NCI-H2107 treated with DMSO at 0.1 percent for 48 hours (cell line): ENCODE measurements at regions not wholly inside any gene's neighbourhood (a gene's known extent, or its start where the extent isn't known, plus 50 kb on each side); places are given as distances from the start of the nearest gene placed in this dataset.
"Not testable (repeated sequence)": the region's sequence is repeated elsewhere in the genome, so short reads cannot be mapped to it uniquely, and the experiment has no call there.

Experiments used
- DNase-seq: peaks from one replicate; lab custom pipeline; 2025; ENCODE audit not compliant: unreplicated experiment; lab: John Stamatoyannopoulos, UW

DNA sequence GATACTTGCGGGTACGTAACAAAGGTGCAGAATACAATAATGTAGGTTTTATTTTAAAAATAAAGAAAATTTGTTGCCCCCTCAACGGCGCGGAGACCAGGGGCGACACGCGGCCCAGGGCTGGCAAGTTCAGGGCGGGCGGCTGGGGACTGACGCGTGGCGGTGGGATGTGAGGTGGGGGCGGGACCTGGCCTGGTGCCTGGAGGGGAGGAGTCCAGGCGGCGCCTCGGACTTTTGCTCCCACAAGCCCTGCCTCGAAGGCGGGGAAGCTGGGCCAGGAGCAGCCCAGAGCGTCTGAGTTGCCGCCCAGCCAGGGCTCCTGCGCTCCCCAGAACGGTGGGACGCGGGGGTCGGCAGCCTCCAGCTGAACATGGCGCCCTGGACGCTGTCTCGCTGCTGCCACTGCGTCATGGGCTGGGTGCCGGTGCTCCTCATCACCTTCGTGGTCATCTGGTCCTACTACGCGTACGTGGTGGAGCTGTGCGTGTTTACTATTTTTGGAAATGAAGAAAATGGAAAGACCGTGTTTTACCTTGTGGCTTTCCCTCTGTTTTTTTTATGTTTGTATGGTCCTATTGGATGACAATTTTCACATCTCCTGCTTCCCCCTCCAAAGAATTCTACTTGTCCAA is 1122.8 kb upstream of the ATXN8OS start:
- no peak for DNase-seq

DNA sequence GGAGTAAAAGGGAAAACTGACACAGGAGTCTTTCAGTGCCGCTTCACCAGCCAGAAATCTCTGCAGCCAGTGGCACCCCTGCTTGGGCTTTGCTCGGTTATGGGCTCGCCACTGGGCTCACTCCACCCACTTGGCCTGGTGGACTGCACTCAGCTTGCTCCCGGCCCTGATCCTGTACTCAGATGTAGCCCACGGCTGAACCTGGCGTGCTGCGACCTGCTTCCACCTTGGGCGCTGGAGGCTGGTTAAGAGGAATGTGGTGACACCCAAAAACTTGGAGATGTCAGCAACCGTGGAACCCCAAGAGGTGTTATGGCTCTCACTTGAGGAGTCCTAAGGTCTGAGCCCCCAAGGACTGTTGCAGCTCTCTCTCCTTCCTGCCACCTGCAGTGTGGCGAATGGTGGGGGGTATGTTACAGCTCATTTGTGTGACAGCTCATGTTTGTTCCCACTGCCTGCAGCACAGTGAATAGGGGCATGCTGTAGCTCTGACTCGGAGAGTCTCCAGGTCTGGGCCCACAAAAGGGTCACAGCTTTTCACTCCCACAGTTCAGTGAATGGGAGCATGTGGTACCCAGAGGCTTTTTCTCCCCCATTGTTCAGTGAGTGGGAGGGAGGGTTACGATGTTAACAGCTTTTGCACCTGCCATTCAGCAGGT is 1124.5 kb upstream of the ATXN8OS start:
- no peak for DNase-seq

DNA sequence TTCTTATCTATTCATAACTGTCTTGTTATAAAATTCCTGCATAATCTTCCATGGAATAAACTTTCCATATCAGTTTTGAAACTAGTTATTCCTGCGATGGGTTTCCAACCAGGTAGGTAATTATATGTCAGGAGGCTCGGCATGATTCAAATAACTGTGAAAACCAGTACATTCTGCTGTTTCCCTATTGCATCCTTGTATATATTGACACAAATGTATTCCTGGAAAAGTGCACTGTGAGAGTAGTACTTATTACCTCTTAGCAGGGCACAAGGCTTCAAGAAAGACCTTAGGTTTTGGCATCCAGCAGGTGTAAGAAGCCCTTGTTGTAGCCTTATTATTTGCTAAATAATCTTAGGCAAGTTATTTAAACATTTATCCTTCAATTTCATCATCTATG is 1131.3 kb upstream of the ATXN8OS start:
- no peak for DNase-seq

DNA sequence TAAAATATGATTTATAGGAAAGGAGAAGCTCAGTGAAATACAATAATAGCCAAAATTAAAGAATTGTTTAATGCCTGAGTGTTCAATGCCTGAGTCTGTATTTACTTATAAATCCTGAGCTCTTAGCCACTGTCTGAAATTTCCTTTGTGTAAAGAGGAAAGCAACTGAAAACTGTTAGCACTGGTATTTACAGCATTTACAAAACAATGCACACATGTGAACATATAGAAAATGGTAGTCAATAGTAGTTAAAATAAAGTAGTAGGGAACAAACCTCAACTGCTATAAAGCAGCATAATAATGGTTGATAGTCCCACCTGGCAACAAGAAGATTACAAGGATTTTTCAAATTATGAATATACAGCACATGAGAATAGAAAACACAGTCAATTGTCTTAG is 1137.1 kb upstream of the ATXN8OS start:
- DNase-seq, result no peak

DNA sequence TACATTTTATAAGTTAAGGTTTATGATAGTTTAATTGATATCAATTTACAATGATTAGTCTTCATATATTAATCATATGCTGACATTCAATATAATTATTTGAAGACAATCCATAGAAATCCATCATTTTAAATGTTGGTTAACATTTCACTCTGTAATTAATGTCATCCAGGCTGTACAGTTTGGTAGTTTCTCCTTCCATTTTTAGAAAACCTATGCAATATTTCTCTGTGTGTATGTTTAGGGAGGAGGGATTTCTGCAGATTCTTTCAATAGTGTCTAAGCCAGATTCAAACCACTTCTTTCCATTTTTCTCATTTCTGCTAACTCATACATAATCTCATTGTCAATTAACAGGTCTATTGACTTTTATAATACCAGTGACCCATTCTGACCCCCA is 1159.0 kb upstream of the ATXN8OS start:
- DNase-seq, result no peak

DNA sequence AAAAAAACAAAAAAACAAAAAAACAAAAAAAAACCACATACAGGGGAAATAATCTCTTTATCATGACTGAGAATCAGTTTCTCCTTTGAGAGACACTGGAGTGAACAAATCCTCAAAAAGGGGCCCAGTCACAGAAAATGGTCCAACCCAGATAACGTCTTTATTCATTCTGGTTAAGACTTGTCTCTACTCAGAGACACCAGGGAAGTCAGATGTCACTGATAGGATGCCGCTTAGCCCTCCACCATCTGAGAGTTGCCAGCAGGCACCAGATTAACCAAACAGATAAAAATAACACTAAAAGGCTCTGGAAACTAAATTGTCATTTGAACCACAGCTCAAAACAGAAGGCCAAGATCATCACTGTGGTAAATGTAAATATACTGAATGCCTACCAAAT is 1163.4 kb upstream of the ATXN8OS start:
- no peak for DNase-seq

DNA sequence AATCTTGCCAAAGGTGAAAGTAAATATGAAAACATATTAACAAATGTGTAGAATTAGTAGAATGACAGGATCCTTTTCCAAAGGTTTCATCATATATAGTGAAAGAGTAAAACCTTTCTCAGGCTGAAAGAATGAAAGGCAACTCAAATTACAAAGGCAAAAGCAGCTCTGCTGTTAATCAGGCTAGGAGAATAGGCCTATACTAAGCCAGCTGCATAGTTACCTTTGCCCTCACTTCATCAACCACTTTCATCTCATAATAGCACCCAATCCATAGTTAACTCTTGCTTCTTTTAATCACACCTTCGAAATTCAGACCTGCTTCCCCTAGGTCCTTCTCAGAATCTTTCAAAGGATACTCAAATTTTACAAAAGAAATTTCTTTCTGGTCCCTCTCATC is 1167.6 kb upstream of the ATXN8OS start:
- DNase-seq, result no peak

DNA sequence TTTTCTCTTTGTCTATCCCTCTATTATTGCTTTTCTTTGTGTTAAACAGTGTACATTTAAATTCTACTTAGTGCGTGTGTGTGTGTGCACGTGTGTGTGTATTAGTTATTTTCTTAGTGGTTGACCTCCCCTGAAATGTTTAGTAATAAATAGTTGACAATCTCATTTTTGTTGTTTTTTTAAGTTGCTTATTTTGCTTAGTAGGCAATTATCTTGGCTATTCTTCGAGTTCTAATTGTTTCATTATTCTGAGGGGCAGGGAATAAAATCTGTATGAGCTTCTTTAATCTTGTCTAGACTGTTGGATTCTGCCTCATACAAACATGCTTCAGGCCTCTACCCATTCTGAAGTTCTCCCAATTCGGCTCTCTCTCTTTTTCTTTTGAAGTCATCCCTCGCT is 1169.0 kb upstream of the ATXN8OS start:
- DNase-seq, result no peak

DNA sequence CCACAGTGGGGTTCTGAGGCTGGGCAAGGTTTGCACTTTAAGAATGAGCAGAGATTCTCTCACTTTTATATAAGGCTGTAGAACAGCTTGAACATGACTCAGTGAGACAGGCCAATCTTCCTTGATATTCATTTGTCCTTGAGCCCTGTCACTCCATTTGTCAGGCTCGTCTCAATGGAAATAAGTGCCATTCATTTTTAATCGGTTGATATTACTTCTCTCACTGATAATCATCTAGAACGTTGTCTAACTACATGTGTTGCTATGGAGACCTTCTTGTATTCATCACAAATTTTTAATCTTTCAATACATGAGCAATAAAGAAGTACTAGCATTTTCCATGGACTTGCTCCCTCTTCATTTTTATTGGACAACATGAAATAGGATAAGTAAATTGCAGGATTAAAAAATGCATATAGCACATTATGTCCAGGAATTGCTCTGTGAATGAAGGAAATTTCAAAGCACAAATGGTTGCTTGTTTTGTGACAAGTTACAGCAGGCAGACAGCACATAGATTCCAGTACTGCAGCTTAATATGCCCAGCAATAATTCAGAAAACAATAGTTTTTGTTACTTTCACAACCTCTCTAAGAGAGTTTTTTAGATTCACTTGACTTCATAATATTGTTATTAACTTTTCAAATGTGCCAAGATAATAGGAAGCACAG is 1178.4 kb upstream of the ATXN8OS start:
- no peak for DNase-seq

DNA sequence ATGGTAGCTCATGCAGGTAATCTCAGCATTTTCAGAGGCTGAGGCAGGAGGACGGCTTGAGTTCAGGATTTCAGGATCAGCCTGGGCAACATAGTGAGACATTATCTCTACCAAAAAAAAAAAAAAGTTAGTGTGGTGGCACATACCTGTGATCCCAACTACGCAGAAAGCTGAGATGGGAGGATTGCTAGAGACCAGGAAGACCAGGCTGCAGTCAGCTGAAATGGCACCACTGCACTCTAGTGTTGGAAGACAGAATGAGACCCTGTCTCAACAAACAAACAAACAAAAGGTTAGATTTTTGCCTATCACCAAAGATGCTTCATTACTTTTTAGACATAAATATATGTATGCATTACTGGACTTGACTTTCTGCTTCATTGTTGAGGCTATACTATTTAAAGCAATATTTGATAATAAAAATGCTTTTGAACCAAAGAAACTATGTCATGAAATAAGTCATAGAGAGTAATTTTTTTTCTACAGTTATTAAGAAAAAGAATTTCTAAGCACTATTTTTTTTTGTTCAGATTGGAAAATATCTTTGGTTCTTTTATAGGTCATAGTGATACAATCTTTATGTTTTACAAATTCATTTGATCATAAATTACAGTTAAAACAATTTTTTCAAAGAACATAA is 1180.1 kb upstream of the ATXN8OS start:
- DNase-seq, result peak; percentile 33

DNA sequence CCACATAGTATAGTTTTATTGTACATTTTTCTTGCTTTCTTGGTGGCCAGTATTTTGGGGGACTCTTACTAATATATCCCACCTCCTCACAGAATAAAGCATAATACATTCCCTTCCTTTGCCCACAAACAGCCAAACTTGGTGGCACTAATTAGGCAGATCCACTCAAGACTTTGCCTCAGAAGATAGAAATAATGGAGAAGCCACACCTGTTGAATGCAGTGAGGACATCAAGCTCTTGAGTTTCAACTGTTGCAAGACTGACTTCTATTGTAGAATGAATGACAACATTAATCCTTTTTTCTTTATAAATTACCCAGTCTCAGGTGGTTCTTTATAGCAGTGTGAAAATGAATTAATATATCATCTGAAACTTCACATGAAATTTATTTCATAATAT is 1183.6 kb upstream of the ATXN8OS start:
- no peak for DNase-seq

DNA sequence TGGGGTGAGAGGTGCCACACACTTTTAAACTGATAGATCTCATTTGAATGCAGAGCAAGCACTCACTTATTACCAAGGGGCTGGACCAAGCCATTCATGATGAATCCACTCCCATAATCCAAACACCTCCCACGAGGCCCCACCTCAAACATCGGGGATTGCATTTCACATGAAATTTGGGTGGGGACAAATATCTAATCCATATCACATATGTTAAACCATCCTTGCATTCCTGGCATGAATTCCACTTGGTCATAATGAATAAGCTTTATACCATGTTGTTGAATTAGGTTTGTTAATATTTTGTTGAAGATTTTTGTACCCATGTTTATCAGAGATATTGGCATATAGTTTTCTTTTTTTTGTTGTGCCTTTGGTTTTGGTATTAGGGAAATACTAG is 1198.7 kb upstream of the ATXN8OS start:
- no peak for DNase-seq

DNA sequence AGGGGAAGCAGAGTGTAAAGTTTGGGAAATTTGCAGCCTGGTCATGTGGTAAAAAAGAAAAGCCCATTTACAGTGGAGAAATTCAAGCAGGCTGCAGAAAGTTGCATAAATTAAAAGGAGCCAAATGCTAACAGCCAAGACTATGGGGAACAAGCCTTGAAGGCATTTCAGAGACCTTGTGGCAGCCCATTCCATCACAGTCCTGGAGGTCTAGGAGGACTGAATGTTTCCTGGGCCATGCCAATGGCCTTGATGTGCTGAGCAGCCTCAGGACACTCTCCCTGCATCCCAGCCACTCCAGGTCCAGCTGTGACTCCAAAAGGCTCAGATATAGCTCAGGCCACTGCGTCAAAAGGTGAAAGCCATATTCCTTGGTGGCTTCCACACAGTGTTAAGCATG is 1202.4 kb upstream of the ATXN8OS start:
- DNase-seq, result no peak

DNA sequence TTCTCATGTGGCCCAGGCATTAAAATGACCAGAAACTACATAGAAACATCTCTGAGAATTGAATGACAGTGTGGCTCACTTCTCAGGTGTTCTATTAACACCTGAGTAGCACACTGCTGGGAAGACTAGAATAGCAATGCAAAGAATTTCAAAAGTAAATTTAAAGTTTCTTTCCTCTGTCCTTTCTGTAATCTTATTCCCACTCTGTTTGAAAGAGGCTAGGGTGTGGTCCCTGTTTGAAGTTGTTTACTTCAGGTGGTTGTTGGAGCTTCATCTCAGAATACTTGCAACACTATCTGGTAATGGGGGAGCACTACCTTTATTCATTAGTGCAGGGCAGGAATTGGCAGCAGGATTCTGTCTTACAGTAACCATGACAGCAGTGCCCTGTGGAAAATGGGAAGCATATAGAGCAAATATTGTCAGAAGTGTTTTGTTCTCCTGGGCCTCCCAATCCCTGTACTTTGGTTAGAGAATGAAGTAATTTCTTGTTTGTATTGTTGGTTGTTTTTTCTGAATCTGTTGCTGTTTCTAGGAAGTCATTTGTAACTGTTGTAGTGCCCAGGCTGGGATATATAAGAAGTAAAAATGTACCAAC is 1210.2 kb upstream of the ATXN8OS start:
- DNase-seq, result no peak

DNA sequence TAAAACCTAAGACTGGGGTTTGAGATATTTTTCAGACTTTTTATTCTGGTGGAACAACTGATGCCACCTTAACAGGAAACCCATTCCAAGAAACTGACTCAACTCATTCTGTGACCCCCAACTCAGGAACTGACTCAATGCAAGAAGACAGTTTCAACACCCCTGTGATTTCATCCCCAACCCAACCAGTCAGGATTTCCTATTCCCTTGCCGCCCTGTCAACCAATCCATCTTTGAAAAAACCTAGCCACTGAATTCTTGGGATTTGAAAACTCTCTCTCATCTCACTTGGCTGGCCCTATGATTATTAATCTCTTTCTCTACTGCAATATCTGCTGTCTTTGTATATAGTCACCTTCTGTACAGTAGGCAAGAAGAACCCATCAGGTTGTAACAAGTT is 1211.9 kb upstream of the ATXN8OS start:
- no peak for DNase-seq

DNA sequence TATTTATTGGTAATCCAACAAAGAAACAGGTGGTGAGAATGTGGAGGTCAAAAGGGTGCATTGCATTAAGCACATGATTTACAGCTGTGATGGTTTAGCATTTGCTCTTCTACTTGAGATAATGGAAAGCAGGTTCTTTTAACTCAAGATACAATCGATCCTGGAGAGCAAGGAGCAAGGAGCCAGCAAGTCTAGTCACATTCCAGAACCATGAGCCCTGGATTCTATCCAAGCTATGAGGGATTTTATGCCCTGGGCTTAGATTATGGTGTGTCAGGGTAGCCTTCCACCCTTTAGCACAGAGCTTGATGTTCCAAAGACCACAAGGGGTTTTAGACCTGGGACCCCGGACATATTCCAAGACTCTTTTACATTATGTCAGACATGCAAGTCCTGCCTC is 1213.9 kb upstream of the ATXN8OS start:
- DNase-seq, result not testable (repeated sequence)

DNA sequence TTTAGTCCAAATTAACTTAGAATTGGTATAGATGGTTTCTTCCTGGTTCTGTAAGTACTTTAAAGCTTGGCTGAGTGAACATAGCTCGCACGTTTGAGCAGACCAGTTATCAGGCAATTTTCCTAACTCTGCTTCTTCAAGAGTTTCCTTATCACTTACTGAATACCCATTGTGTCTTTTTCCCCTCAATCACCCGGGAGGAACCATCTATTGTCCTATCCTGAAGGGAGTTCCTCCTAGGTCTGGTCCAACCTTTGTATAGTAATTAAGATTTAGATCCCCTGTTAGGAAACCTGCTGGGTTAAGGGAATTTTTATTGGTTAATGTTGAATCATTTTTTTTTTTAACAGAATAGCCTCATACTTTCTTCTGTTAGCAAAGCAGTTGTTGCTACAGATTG is 1215.0 kb upstream of the ATXN8OS start:
- not testable (repeated sequence) for DNase-seq

DNA sequence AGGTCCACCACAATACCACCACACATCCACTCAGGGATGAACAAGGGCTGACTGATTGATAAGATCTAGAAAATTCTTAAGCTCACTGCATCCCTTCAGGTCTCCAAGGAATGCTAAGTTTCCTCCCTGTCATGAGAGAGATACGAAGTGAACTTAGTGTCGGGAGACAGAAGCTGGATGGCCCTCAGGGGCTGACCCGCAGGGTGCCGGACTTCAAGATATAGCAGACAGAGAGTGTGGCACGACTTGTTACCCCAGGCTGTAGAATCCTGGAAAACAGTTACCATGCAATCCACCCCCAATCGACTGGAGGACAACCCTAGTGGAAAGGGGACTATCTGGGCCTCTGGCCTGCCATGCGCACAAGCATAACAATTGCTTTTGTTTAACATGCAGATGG is 1217.5 kb upstream of the ATXN8OS start:
- DNase-seq, result not testable (repeated sequence)

DNA sequence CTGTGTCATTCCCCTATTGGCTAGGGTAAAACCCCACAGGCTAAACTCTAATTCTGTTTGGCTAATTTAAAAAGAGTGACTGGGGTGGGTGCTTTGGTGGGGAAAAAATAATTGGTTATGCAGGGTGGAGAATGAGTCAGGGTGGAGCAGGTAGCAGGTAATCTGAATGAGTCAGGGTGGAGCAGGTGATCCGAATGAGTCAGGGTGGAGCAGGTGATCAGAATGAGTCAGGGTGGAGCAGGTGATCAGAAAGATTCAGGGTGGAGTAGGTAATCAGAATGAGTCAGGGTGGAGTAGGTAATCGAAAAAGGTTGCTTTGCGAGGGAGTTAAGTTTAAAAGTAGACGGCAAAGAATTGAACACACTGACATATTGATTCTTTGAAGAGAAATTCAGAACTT is 1218.8 kb upstream of the ATXN8OS start:
- no peak for DNase-seq

DNA sequence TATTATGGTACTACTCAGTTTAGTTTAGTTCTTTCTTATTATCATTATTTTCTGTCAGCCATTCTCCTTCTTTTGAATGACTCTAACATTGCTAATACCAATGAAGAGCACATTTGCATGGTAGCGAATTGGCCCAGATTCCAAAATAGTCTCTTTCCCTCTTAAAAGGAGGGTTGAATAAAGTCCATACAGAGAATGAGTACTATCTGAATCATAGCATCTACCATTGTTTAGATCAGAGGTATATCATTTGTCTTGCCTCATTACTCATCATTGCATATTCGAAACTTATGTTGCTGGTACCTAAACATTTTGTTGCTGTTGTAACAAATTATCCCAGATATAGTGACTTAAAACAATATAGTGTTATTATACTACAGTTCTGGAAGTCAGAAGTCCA is 1235.3 kb upstream of the ATXN8OS start:
- DNase-seq, result no peak

DNA sequence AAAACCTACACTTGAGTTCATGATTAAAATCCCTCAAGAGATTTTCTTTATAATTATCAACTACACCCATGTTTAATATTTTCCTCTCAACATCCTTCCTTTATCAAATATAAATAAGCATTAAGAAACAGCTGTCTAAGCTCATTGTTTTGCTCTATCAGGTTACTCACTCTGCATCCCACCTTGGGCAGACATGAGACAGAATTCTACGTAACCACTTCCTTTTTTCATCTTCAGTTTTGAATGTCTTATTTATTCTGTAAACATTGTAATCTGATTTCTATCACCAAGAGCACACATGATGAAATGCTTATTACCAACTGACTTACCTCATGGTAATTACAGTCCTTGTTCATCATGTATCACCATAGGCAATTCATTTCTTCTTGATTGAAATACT is 1256.6 kb upstream of the ATXN8OS start:
- peak; percentile 3 for DNase-seq

DNA sequence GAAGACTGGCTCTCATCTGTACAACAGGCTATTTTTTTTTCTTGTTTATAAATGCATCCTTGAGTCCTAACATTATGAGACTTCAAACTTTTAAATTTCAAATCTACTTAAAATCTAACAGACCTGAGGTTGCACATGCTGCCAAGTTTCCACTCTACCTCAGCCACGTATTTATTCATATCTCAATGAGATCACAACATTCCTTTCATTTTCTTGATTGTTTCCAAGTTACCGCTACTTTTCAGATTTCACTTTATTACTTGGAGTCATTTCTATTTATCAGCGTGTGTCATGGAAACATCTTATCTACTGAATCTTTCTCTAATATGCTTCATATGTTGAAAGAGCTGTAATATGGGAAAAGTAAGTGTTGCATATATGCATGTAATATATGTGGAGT is 1257.5 kb upstream of the ATXN8OS start:
- DNase-seq, result no peak
